Testis (tissue), 2 donors: ENCODE measurements at regions not wholly inside any gene's neighbourhood (a gene's known extent, or its start where the extent isn't known, plus 50 kb on each side); places are given as distances from the start of the nearest gene placed in this dataset.

ENCODE experiments used
- CTCF ChIP-seq, 3 experiments: fragments of 450-650 bp in 2 of 3; fragments of 200-600 bp in 1 of 3; sonication (generic) in 1 of 3; IDR thresholded peaks; one replicate each; pipeline ENCODE4 v1.5.1; 2016 to 2019; ENCODE audit warnings: antibody characterized with exemption in 3 of 3, mild to moderate bottlenecking in 2 of 3, moderate library complexity in 1 of 3
- POLR2A ChIP-seq: fragments of 450-650 bp; IDR thresholded peaks from one replicate; pipeline ENCODE4 v1.6.1; 2017; ENCODE audit warnings: antibody characterized with exemption, mild to moderate bottlenecking, moderate library complexity

- TF ChIP-seq CTCF (IDR thresholded peaks at IDR 0.05): no peak
- TF ChIP-seq POLR2A: no peak
Observed at GRCh38 chr17:70739065-70739464, 569.7 kb downstream of the KCNJ2 start.
